Keratinocyte (primary cell): ENCODE measurements at regions not wholly inside any gene's neighbourhood (a gene's known extent, or its start where the extent isn't known, plus 50 kb on each side); places are given as distances from the start of the nearest gene placed in this dataset.

ENCODE experiments used
- EZH2 ChIP-seq: IDR thresholded peaks from one replicate; pipeline ENCODE4 v1.6.1; 2012; ENCODE audit warnings: inconsistent platforms, mild to moderate bottlenecking, low read length, moderate library complexity
- TF ChIP-seq, protein P1 (sequence below), 3 experiments: IDR thresholded peaks in 1 of 3; conservative IDR thresholded peaks in 1 of 3; optimal IDR thresholded peaks in 1 of 3; 2 replicates in 2 of 3; 3 replicates in 1 of 3; pipeline versions ENCODE3 to v1.5.1; 2011; ENCODE audit warnings: low read length in 3 of 3, mild to moderate bottlenecking in 3 of 3, moderate library complexity in 2 of 3, control low read depth in 1 of 3, inconsistent platforms in 1 of 3; ENCODE audit not compliant: insufficient read depth in 2 of 3; ENCODE audit errors: extremely low read depth in 1 of 3

- TF ChIP-seq, protein P1, sequence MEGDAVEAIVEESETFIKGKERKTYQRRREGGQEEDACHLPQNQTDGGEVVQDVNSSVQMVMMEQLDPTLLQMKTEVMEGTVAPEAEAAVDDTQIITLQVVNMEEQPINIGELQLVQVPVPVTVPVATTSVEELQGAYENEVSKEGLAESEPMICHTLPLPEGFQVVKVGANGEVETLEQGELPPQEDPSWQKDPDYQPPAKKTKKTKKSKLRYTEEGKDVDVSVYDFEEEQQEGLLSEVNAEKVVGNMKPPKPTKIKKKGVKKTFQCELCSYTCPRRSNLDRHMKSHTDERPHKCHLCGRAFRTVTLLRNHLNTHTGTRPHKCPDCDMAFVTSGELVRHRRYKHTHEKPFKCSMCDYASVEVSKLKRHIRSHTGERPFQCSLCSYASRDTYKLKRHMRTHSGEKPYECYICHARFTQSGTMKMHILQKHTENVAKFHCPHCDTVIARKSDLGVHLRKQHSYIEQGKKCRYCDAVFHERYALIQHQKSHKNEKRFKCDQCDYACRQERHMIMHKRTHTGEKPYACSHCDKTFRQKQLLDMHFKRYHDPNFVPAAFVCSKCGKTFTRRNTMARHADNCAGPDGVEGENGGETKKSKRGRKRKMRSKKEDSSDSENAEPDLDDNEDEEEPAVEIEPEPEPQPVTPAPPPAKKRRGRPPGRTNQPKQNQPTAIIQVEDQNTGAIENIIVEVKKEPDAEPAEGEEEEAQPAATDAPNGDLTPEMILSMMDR (optimal IDR thresholded peaks at IDR 0.05 in 1 of 3, IDR thresholded peaks at IDR 0.05 in 1 of 3, conservative IDR thresholded peaks at IDR 0.05 in 1 of 3; ENCODE audit: extremely low read depth in 1 of 3, insufficient read depth in 2 of 3, low read length in 3 of 3): no peak
- no peak for TF ChIP-seq EZH2
These were observed 154.8 kb upstream of the ABI3BP start for GRCh38 chr3:101148001-101148400.
